ENCODE measurements at regions not wholly inside any gene's neighbourhood (a gene's known extent, or its start where the extent isn't known, plus 50 kb on each side); places are given as distances from the start of the nearest gene placed in this dataset.

GRCh38 chr13:104491916-104492315 lies 1425.7 kb upstream of the SLC10A2 start:
- TF ChIP-seq RAD21 (IDR thresholded peaks at IDR 0.05; ENCODE audit: low read depth) (no peak), TEAD4 (IDR thresholded peaks at IDR 0.05) (no peak), CREB1 (IDR thresholded peaks at IDR 0.05; ENCODE audit: low read depth) (no peak), YY1 (IDR thresholded peaks at IDR 0.05; ENCODE audit: low read depth) (no peak), NFIC (IDR thresholded peaks at IDR 0.05) (no peak), USF1 (IDR thresholded peaks at IDR 0.05) (no peak), EGR1 (IDR thresholded peaks at IDR 0.05) (no peak), CEBPB (IDR thresholded peaks at IDR 0.05) (no peak), FOXM1 (IDR thresholded peaks at IDR 0.05; ENCODE audit: borderline replicate concordance, low read depth) (no peak), EP300 (IDR thresholded peaks at IDR 0.05; ENCODE audit: borderline replicate concordance) (no peak), TAF1 (IDR thresholded peaks at IDR 0.05; ENCODE audit: low read depth) (no peak)
- TF ChIP-seq, protein P1, sequence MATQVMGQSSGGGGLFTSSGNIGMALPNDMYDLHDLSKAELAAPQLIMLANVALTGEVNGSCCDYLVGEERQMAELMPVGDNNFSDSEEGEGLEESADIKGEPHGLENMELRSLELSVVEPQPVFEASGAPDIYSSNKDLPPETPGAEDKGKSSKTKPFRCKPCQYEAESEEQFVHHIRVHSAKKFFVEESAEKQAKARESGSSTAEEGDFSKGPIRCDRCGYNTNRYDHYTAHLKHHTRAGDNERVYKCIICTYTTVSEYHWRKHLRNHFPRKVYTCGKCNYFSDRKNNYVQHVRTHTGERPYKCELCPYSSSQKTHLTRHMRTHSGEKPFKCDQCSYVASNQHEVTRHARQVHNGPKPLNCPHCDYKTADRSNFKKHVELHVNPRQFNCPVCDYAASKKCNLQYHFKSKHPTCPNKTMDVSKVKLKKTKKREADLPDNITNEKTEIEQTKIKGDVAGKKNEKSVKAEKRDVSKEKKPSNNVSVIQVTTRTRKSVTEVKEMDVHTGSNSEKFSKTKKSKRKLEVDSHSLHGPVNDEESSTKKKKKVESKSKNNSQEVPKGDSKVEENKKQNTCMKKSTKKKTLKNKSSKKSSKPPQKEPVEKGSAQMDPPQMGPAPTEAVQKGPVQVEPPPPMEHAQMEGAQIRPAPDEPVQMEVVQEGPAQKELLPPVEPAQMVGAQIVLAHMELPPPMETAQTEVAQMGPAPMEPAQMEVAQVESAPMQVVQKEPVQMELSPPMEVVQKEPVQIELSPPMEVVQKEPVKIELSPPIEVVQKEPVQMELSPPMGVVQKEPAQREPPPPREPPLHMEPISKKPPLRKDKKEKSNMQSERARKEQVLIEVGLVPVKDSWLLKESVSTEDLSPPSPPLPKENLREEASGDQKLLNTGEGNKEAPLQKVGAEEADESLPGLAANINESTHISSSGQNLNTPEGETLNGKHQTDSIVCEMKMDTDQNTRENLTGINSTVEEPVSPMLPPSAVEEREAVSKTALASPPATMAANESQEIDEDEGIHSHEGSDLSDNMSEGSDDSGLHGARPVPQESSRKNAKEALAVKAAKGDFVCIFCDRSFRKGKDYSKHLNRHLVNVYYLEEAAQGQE (IDR thresholded peaks at IDR 0.05; ENCODE audit: low read depth), result no peak
- TF ChIP-seq, protein P2, sequence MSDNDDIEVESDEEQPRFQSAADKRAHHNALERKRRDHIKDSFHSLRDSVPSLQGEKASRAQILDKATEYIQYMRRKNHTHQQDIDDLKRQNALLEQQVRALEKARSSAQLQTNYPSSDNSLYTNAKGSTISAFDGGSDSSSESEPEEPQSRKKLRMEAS (IDR thresholded peaks at IDR 0.05), result no peak

DNA sequence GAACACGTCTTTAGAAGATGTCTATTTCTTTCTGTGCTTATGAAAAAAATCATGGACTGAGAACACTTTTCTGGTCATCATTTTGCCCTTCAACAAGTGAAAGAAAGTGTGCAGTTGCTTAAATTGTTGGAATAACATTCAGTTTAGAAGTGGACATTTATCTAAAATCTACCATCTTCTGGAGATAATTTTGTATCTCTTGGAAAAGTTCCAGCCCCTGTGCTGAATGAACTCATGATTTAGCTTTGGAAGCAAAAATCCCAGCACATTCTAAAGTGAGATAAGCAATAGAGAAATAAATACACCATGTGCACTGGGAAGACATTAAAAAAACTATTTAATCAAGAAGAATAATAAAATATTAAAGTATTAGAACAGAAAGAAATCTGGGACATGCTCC lies 1420.8 kb upstream of the SLC10A2 start:
- TF ChIP-seq, protein P2 (IDR thresholded peaks at IDR 0.05), result no peak
- TF ChIP-seq CREB1 (IDR thresholded peaks at IDR 0.05; ENCODE audit: low read depth), result no peak
- no peak for TF ChIP-seq TCF12 (IDR thresholded peaks at IDR 0.05; ENCODE audit: low read depth)
- no peak for TF ChIP-seq ZBTB7A (IDR thresholded peaks at IDR 0.05; ENCODE audit: low read depth)
- no peak for TF ChIP-seq TEAD4 (IDR thresholded peaks at IDR 0.05)
- no peak for TF ChIP-seq USF1 (IDR thresholded peaks at IDR 0.05)
- no peak for TF ChIP-seq EGR1 (IDR thresholded peaks at IDR 0.05)
- TF ChIP-seq, protein P1 (IDR thresholded peaks at IDR 0.05; ENCODE audit: low read depth), result no peak
- no peak for TF ChIP-seq YY1 (IDR thresholded peaks at IDR 0.05; ENCODE audit: low read depth)
- no peak for TF ChIP-seq TAF1 (IDR thresholded peaks at IDR 0.05; ENCODE audit: low read depth)
- TF ChIP-seq NFIC (IDR thresholded peaks at IDR 0.05), result no peak
- TF ChIP-seq CEBPB (IDR thresholded peaks at IDR 0.05), result no peak
- TF ChIP-seq FOXM1 (IDR thresholded peaks at IDR 0.05; ENCODE audit: borderline replicate concordance, low read depth), result no peak
- no peak for TF ChIP-seq RAD21 (IDR thresholded peaks at IDR 0.05; ENCODE audit: low read depth)
- no peak for TF ChIP-seq EP300 (IDR thresholded peaks at IDR 0.05; ENCODE audit: borderline replicate concordance)

GRCh38 chr13:104485571-104485970 lies 1419.4 kb upstream of the SLC10A2 start:
- TF ChIP-seq EP300 (IDR thresholded peaks at IDR 0.05; ENCODE audit: borderline replicate concordance) (no peak), TEAD4 (IDR thresholded peaks at IDR 0.05) (no peak), ZBTB7A (IDR thresholded peaks at IDR 0.05; ENCODE audit: low read depth) (no peak), TCF12 (IDR thresholded peaks at IDR 0.05; ENCODE audit: low read depth) (no peak), CEBPB (IDR thresholded peaks at IDR 0.05) (no peak), NFIC (IDR thresholded peaks at IDR 0.05) (no peak), TAF1 (IDR thresholded peaks at IDR 0.05; ENCODE audit: low read depth) (no peak), FOXM1 (IDR thresholded peaks at IDR 0.05; ENCODE audit: borderline replicate concordance, low read depth) (no peak), USF1 (IDR thresholded peaks at IDR 0.05) (no peak), EGR1 (IDR thresholded peaks at IDR 0.05) (no peak), CREB1 (IDR thresholded peaks at IDR 0.05; ENCODE audit: low read depth) (no peak), YY1 (IDR thresholded peaks at IDR 0.05; ENCODE audit: low read depth) (no peak)
- TF ChIP-seq, protein P2 (IDR thresholded peaks at IDR 0.05), result no peak
- TF ChIP-seq, protein P1 (IDR thresholded peaks at IDR 0.05; ENCODE audit: low read depth), result no peak

- TF ChIP-seq CREB1 (IDR thresholded peaks at IDR 0.05; ENCODE audit: low read depth), result no peak
- TF ChIP-seq TEAD4 (IDR thresholded peaks at IDR 0.05), result no peak
- no peak for TF ChIP-seq YY1 (IDR thresholded peaks at IDR 0.05; ENCODE audit: low read depth)
- TF ChIP-seq RAD21 (IDR thresholded peaks at IDR 0.05; ENCODE audit: low read depth), result no peak
- TF ChIP-seq EGR1 (IDR thresholded peaks at IDR 0.05), result no peak
- TF ChIP-seq FOXM1 (IDR thresholded peaks at IDR 0.05; ENCODE audit: borderline replicate concordance, low read depth), result no peak
- TF ChIP-seq NFIC (IDR thresholded peaks at IDR 0.05), result no peak
Measured at GRCh38 chr13:104483631-104484030, 1417.4 kb upstream of the SLC10A2 start.
